Stimulated activated memory B cell treated with anti-CD40 and anti-IgM and Interleukin-4, amounts not matched to agents 10 μg/mL and 1 μg/mL and 100 μg/mL, for 72 hours (primary cell): ENCODE measurements at regions not wholly inside any gene's neighbourhood (a gene's known extent, or its start where the extent isn't known, plus 50 kb on each side); places are given as distances from the start of the nearest gene placed in this dataset.
"Not testable (repeated sequence)": the region's sequence is repeated elsewhere in the genome, so short reads cannot be mapped to it uniquely, and the experiment has no call there.

Experiments used
- ATAC-seq: fragments of 150-1000 bp; cut with Tn5 transposase; 2 replicates; pipeline ENCODE4 v1.10.0; 2021
- H3K27ac Mint-ChIP-seq: one replicate; pipeline ENCODE4 v1.8.0; 2022; ENCODE audit warnings: mild to moderate bottlenecking, mixed read lengths
- H3K27me3 Mint-ChIP-seq: one replicate; pipeline ENCODE4 v1.8.0; 2022; ENCODE audit warnings: mixed read lengths
- H3K36me3 Mint-ChIP-seq: one replicate; pipeline ENCODE4 v1.8.0; 2022; ENCODE audit warnings: mixed read lengths
- H3K4me1 Mint-ChIP-seq: one replicate; pipeline ENCODE4 v1.8.0; 2022; ENCODE audit warnings: mixed read lengths
- H3K4me3 Mint-ChIP-seq: one replicate; pipeline ENCODE4 v1.8.0; 2022; ENCODE audit warnings: mild to moderate bottlenecking, moderate library complexity, mixed read lengths
- H3K9me3 Mint-ChIP-seq: one replicate; pipeline ENCODE4 v1.8.0; 2022; ENCODE audit warnings: mixed read lengths

DNA sequence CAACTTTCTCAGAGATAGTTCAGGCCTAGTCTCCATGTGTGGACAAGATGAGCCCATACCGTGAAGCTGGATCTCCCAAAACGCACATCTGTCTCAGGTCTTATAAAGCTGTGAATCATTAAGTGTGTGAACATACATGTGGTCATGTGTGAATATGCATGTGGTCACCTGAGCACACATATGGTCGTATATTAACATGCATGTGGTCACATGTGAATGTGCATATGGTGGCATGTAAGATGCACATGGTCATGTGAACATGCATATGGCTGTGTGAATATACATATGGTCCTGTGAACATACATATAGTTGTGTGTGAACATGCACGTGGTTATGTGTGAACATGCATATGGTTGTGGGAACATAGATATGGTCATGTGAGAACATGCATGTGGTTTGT, 172.5 kb upstream of the PZP start:
- no peaks in the 10 kb centered on the region for H3K36me3 Mint-ChIP-seq
- H3K4me3 Mint-ChIP-seq, result no peak overlapping the region
- H3K27me3 Mint-ChIP-seq, result peaks cover 6% of the 10 kb centered on the region
- no peaks in the 10 kb centered on the region for H3K4me1 Mint-ChIP-seq
- H3K27ac Mint-ChIP-seq, result no peak overlapping the region
- H3K9me3 Mint-ChIP-seq, result no peaks in the 10 kb centered on the region
- no peak for ATAC-seq

GRCh38 chr12:9379023-9379742, 171.0 kb upstream of the PZP start:
- no peak for ATAC-seq
- Mint-ChIP-seq H3K36me3 (no peaks in the 10 kb centered on the region), H3K4me3 (no peak overlapping the region), H3K4me1 (no peaks in the 10 kb centered on the region), H3K9me3 (no peaks in the 10 kb centered on the region), H3K27ac (no peak overlapping the region), H3K27me3 (peaks cover 6% of the 10 kb centered on the region)

DNA sequence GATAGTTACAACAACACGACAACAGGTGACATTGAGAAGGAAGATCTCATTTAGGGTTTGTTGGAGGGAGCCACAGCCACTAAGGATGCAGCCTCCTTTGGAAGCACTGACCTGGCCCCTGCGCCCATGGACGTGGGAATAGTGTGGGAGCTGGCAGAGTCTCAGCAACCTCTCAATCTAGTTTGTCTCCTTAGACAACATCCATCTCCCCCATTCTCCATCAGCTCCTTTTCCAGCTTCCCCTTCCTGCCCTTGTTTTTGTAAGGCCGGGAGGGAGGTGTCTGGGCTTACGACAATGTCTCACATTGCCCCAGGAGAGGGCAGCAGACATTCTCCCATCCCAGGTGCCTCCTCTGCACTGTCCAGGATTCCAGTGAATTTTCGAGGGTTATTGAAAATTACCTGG, 170.2 kb upstream of the PZP start:
- no peaks in the 10 kb centered on the region for H3K9me3 Mint-ChIP-seq
- no peak overlapping the region for H3K27ac Mint-ChIP-seq
- no peak for ATAC-seq
- no peak overlapping the region for H3K4me3 Mint-ChIP-seq
- no peaks in the 10 kb centered on the region for H3K4me1 Mint-ChIP-seq
- H3K27me3 Mint-ChIP-seq, result peaks cover 6% of the 10 kb centered on the region
- H3K36me3 Mint-ChIP-seq, result no peaks in the 10 kb centered on the region

GRCh38 chr12:9372202-9372601, 164.0 kb upstream of the PZP start:
- no peaks in the 10 kb centered on the region for H3K4me1 Mint-ChIP-seq
- no peaks in the 10 kb centered on the region for H3K9me3 Mint-ChIP-seq
- no peaks in the 10 kb centered on the region for H3K36me3 Mint-ChIP-seq
- no peak overlapping the region for H3K27ac Mint-ChIP-seq
- no peak for ATAC-seq
- no peaks in the 10 kb centered on the region for H3K27me3 Mint-ChIP-seq
- no peak overlapping the region for H3K4me3 Mint-ChIP-seq

DNA sequence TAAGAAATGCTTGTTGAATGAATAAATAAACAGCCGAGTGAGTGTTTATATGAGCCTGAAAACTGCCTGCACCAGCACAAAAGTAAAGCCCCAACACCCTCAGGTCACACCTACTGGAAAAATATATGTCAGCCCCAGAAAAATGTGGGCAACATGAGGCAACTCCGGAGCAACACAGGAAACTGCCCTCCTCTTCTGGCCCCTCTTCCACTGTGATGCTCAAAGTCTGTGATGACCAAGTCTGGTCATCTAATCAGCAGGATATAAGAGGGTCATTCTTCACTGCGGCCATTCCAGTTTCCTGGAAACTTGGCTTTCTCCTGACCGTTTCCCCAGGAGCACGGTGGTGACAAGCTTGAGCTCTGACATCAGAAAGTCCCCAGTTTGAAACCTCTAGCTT, 159.6 kb upstream of the PZP start:
- no peaks in the 10 kb centered on the region for H3K36me3 Mint-ChIP-seq
- H3K9me3 Mint-ChIP-seq, result no peaks in the 10 kb centered on the region
- no peak overlapping the region for H3K27ac Mint-ChIP-seq
- H3K27me3 Mint-ChIP-seq, result no peaks in the 10 kb centered on the region
- H3K4me3 Mint-ChIP-seq, result no peak overlapping the region
- no peak for ATAC-seq
- peaks cover 35% of the 10 kb centered on the region for H3K4me1 Mint-ChIP-seq

- Mint-ChIP-seq H3K27ac (no peak overlapping the region), H3K4me3 (no peak overlapping the region), H3K4me1 (peaks cover 38% of the 10 kb centered on the region), H3K36me3 (no peaks in the 10 kb centered on the region), H3K27me3 (no peaks in the 10 kb centered on the region), H3K9me3 (no peaks in the 10 kb centered on the region)
- ATAC-seq, result no peak
Observed at GRCh38 chr12:9367201-9367600, 159.0 kb upstream of the PZP start.

DNA sequence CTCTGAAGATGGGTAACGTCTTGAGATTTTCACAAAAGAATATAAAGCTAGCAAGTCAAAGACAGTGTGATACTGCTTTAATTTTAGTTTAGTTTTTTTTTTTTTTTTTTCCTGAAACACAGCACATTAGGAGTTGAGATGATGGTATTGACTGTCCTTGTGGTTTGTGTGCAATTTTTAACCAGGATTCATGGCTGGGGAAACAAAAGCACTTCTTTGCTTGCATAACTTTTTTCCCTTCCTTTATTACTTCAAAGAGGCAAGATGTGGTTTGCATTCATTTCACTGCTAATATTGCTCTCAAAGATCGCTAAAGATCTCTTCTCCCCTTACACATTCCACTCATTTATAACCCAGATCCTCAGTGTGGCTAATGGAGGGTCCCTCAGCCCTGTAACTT, 157.1 kb upstream of the PZP start:
- no peaks in the 10 kb centered on the region for H3K36me3 Mint-ChIP-seq
- H3K4me1 Mint-ChIP-seq, result peaks cover 48% of the 10 kb centered on the region

DNA sequence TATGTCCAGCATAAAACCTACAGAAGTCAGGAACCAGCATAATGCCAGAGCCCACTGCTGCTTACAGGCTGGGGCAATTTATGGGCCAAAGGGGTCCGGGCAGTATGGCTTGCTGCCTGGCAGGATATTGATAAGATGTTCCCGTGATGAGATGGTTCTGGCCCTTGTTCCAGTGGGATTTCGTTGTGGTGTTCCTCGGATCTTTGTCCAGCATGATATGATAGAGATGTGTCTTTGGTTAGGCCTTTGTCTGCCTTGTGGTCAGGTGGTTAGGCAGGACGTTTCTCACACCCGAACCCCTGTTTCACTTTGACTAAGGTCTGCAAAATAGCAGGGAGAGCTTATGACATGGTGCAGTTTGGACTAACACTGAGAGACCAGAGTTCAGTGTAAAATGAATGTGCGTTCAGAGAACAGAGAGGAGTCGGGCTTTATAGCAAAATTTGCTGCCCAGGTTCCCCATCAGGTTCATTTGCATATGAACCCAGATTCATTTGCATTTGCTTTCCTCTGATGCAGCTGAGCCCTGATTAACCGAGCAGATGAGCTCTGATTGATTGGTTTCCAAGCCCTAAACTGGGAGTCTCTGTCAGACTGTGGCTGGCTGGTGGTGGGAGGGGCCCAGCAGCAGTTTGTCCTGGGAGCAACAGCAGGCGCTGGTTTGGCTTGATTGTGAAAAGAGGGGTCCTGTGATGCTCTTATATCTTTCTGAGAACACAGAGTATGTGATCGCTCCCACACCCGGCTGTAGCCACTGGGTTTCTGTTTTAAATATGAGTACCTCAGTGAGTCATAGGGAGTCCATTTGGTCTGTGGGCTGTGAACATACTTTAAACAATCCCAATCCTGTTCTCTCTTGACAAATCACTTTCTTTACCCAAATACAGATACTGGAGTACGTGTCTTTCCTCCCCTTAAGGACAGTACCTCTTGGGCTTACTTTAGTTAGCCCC, 156.3 kb upstream of the PZP start:
- H3K27ac Mint-ChIP-seq, result peak overlapping the region; percentile 90
- H3K36me3 Mint-ChIP-seq, result no peaks in the 10 kb centered on the region
- H3K4me3 Mint-ChIP-seq, result peak overlapping the region; percentile 70
- H3K4me1 Mint-ChIP-seq, result peaks cover 48% of the 10 kb centered on the region
- H3K9me3 Mint-ChIP-seq, result no peaks in the 10 kb centered on the region
- peaks cover 9% of the 10 kb centered on the region for H3K27me3 Mint-ChIP-seq
- peak; percentile 94 for ATAC-seq

More for the DNA sequence above, 157.1 kb upstream of the PZP start:
- Mint-ChIP-seq H3K4me3 (peak overlapping the region; percentile 70), H3K27me3 (peaks cover 9% of the 10 kb centered on the region), H3K27ac (peak overlapping the region; percentile 90), H3K9me3 (no peaks in the 10 kb centered on the region)
- no peak for ATAC-seq

- Mint-ChIP-seq H3K27me3 (peaks cover 9% of the 10 kb centered on the region), H3K9me3 (no peaks in the 10 kb centered on the region), H3K27ac (peak overlapping the region; percentile 90), H3K36me3 (no peaks in the 10 kb centered on the region), H3K4me3 (peak overlapping the region; percentile 10), H3K4me1 (peaks cover 48% of the 10 kb centered on the region)
- no peak for ATAC-seq
Observed at GRCh38 chr12:9363145-9363544, 154.9 kb upstream of the PZP start.

DNA sequence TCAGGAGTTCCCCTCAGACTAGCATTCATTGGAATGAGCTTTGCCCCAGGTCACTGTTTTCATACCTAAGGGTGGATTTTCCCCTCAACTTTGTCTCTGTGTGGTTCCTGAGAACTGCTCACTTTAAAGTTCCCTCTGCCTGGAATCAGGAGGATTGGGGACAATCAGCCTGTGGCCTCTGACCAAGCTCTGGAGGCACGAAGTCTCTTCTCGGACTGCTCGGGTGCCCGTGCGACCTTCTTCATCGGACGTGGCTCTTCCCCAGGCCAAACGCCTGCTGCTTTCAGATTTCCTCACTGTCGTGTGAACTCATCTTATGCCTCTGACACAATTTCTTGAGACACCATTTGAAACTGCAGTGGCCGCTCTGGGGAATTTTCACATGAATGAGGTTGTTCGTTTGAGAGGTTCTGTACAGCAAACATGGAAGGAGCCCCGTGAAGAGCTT, 153.7 kb upstream of the PZP start:
- Mint-ChIP-seq H3K27ac (peak overlapping the region; percentile 66), H3K4me3 (peak overlapping the region; percentile 30), H3K27me3 (peaks cover 9% of the 10 kb centered on the region), H3K36me3 (no peaks in the 10 kb centered on the region), H3K9me3 (no peaks in the 10 kb centered on the region), H3K4me1 (peaks cover 48% of the 10 kb centered on the region)
- no peak for ATAC-seq

DNA sequence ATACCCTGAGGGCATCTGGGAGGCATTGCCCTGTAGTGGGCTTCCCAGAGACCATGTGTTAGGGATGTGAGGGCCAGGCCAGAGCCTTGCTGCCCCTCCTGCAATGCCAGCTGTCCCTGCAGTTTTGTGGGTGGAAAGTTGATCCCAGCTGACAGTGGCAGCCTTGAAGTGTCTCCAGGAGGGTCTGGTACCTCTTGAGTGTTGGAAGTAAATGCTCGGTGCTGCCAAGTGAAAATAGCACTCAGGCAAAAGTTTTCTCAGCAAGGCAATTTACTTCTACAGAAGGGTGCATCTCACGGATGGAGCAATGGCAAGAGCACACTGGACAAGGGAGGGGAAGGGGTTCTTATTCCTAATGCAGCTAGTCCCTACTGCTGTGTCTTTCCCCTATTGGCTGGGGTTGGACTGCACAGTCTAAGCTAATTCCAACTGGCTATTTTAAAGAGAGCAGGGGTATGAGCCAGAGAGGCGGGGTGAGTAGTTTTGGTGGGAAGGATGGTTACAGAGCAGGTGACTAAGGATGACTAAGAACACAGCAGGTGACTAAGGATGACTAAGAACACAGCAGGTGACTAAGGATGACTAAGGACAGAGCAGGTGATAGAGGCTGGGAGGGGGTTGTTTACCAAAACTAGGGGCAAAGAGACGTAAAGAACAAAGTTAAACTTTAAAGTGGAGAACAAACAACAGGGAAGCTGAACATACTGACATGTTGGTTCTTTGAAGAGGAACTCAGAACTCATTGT, 146.0 kb upstream of the PZP start:
- H3K36me3 Mint-ChIP-seq, H3K9me3 Mint-ChIP-seq, H3K4me1 Mint-ChIP-seq, H3K27me3 Mint-ChIP-seq, H3K4me3 Mint-ChIP-seq, H3K27ac Mint-ChIP-seq, ATAC-seq: not testable (repeated sequence)

- Mint-ChIP-seq H3K36me3 (no peaks in the 10 kb centered on the region), H3K4me1 (no peaks in the 10 kb centered on the region), H3K9me3 (peaks cover 8% of the 10 kb centered on the region), H3K27me3 (no peaks in the 10 kb centered on the region), H3K27ac (no peak overlapping the region), H3K4me3 (no peak overlapping the region)
- ATAC-seq, result no peak
Observed at GRCh38 chr12:9351136-9351535, 142.9 kb upstream of the PZP start.

- Mint-ChIP-seq H3K4me1 (no peaks in the 10 kb centered on the region), H3K4me3 (no peak overlapping the region), H3K27me3 (no peaks in the 10 kb centered on the region), H3K9me3 (peaks cover 8% of the 10 kb centered on the region), H3K27ac (no peak overlapping the region), H3K36me3 (no peaks in the 10 kb centered on the region)
- ATAC-seq, result no peak
Observed at GRCh38 chr12:9349888-9350885, 142.0 kb upstream of the PZP start.

- Mint-ChIP-seq H3K27ac (no peak overlapping the region), H3K9me3 (peaks cover 3% of the 10 kb centered on the region), H3K4me1 (no peaks in the 10 kb centered on the region), H3K27me3 (no peaks in the 10 kb centered on the region), H3K4me3 (no peak overlapping the region), H3K36me3 (no peaks in the 10 kb centered on the region)
- no peak for ATAC-seq
Observed at GRCh38 chr12:9348906-9349518, 140.8 kb upstream of the PZP start.
